Activated CD8-positive, alpha-beta T cell treated with anti-CD3 and anti-CD28 coated beads, Interleukin-2, amount 10 ng/mL, durations not matched to agents 7 days and 5 days (primary cell): ENCODE measurements at regions not wholly inside any gene's neighbourhood (a gene's known extent, or its start where the extent isn't known, plus 50 kb on each side); places are given as distances from the start of the nearest gene placed in this dataset.

Source experiments
- ATAC-seq: fragments of 150-1000 bp; cut with Tn5 transposase; one replicate; pipeline ENCODE4 v1.10.0; 2021; ENCODE audit warnings: moderate library complexity
- CTCF ChIA-PET: fragments of 350-600 bp; sonication (Branson Sonifier 250); formaldehyde crosslinking; loops from one replicate; lab custom pipeline; 2021; ENCODE audit warnings: antibody characterized with exemption; lab: Charles Lee
- POLR2A ChIA-PET: fragments of 350-600 bp; sonication (Branson Sonifier 250); formaldehyde crosslinking; loops from one replicate; lab custom pipeline; 2021; ENCODE audit warnings: antibody characterized with exemption; lab: Charles Lee
- DNase-seq: peaks from one replicate; pipeline ENCODE4 v3.0.0-alpha.2; 2020
- H3K27ac Mint-ChIP-seq: one replicate; pipeline ENCODE4 v1.8.0; 2021; ENCODE audit warnings: mild to moderate bottlenecking, mixed read lengths
- H3K27me3 Mint-ChIP-seq: one replicate; pipeline ENCODE4 v1.8.0; 2021; ENCODE audit warnings: low read depth, mixed read lengths
- H3K36me3 Mint-ChIP-seq: one replicate; pipeline ENCODE4 v1.8.0; 2021; ENCODE audit warnings: low read depth, mixed read lengths
- H3K4me1 Mint-ChIP-seq: one replicate; pipeline ENCODE4 v1.8.0; 2021; ENCODE audit warnings: low read depth, mixed read lengths
- H3K4me3 Mint-ChIP-seq: one replicate; pipeline ENCODE4 v1.8.0; 2021; ENCODE audit warnings: mild to moderate bottlenecking, mixed read lengths
- H3K9me3 Mint-ChIP-seq: one replicate; pipeline ENCODE4 v1.8.0; 2022; ENCODE audit warnings: mixed read lengths; ENCODE audit not compliant: insufficient read depth

DNA sequence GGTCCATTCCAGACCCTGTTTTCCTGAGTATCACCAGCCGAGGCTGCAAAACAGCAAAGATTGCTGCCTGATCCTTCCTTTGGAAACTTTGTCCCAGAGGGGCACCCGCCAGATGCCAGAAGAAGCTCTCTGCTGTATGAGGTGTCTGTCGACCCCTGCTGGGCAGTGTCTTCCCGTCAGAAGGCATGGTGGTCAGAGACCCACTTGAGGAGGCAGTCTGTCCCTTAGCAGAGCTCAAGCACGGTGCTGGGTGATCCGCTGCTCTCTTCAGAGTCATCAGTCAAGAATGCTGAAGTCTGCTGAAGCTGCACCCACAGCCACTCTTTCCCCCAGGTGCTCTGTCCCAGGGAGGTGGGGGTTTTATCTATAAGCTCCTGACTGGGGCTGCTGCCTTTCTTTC lies 1121.2 kb downstream of the NSUN3 start:
- DNase-seq = no peak
- ChIA-PET POLR2A (no interaction called here), CTCF (no interaction called here)
- ATAC-seq = no peak
- H3K4me1 Mint-ChIP-seq = no peaks in the 10 kb centered on the region
- no peaks in the 10 kb centered on the region for H3K36me3 Mint-ChIP-seq
- H3K27ac Mint-ChIP-seq = no peak overlapping the region
- no peaks in the 10 kb centered on the region for H3K27me3 Mint-ChIP-seq
- no peak overlapping the region for H3K4me3 Mint-ChIP-seq
- peaks cover 5% of the 10 kb centered on the region for H3K9me3 Mint-ChIP-seq

DNA sequence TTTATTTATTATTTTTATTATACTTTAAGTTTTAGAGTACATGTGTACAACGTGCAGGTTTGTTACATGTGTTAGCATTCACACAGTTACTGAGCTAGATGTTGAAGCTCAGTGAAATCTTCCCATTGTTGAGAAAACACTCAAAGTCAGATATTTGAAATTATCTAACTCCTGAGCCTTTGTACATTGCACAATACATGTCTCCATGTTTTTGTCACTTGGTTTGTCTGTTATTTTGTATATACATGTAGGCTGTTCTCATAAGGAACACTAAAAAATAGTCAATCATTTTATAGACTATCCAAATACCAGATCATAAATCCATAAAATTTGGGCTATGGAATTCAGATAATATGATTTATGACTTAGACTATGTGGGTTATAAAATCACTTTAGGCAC lies 1126.5 kb downstream of the NSUN3 start:
- ATAC-seq = no peak
- Mint-ChIP-seq H3K27me3 (no peaks in the 10 kb centered on the region), H3K4me3 (no peak overlapping the region), H3K36me3 (no peaks in the 10 kb centered on the region), H3K27ac (no peak overlapping the region), H3K9me3 (peaks cover 4% of the 10 kb centered on the region), H3K4me1 (no peaks in the 10 kb centered on the region)
- no peak for DNase-seq
- ChIA-PET CTCF (no interaction called here), POLR2A (no interaction called here)

- ATAC-seq (no peak), DNase-seq (no peak)
- Mint-ChIP-seq H3K27me3 (no peaks in the 10 kb centered on the region), H3K27ac (no peak overlapping the region), H3K36me3 (no peaks in the 10 kb centered on the region), H3K9me3 (no peaks in the 10 kb centered on the region), H3K4me1 (no peaks in the 10 kb centered on the region), H3K4me3 (no peak overlapping the region)
- ChIA-PET POLR2A (no interaction called here), CTCF (no interaction called here)
Observed at GRCh38 chr3:95197661-95198060, 1134.8 kb downstream of the NSUN3 start.

- H3K27me3 Mint-ChIP-seq = no peaks in the 10 kb centered on the region
- ChIA-PET POLR2A (no interaction called here), CTCF (no interaction called here)
- H3K36me3 Mint-ChIP-seq = no peaks in the 10 kb centered on the region
- DNase-seq (no peak), ATAC-seq (no peak)
- H3K27ac Mint-ChIP-seq = no peak overlapping the region
- H3K4me3 Mint-ChIP-seq = no peak overlapping the region
- no peaks in the 10 kb centered on the region for H3K4me1 Mint-ChIP-seq
- peaks cover 11% of the 10 kb centered on the region for H3K9me3 Mint-ChIP-seq
Observed at GRCh38 chr3:95200384-95200783, 1137.5 kb downstream of the NSUN3 start.

- H3K36me3 Mint-ChIP-seq = no peaks in the 10 kb centered on the region
- ChIA-PET CTCF (no interaction called here), POLR2A (no interaction called here)
- H3K9me3 Mint-ChIP-seq = peaks cover 10% of the 10 kb centered on the region
- no peaks in the 10 kb centered on the region for H3K4me1 Mint-ChIP-seq
- no peak for DNase-seq
- ATAC-seq = no peak
- H3K4me3 Mint-ChIP-seq = no peak overlapping the region
- no peak overlapping the region for H3K27ac Mint-ChIP-seq
- H3K27me3 Mint-ChIP-seq = no peaks in the 10 kb centered on the region
Observed at GRCh38 chr3:95210878-95211277, 1148.0 kb downstream of the NSUN3 start.

- H3K4me3 Mint-ChIP-seq = no peak overlapping the region
- H3K9me3 Mint-ChIP-seq = peaks cover 10% of the 10 kb centered on the region
- no peaks in the 10 kb centered on the region for H3K27me3 Mint-ChIP-seq
- H3K27ac Mint-ChIP-seq = no peak overlapping the region
- ATAC-seq (no peak), DNase-seq (no peak)
- POLR2A ChIA-PET = no interaction called here
- no peaks in the 10 kb centered on the region for H3K36me3 Mint-ChIP-seq
- CTCF ChIA-PET = no interaction called here
- H3K4me1 Mint-ChIP-seq = no peaks in the 10 kb centered on the region
Observed at GRCh38 chr3:95212117-95212516, 1149.3 kb downstream of the NSUN3 start.

DNA sequence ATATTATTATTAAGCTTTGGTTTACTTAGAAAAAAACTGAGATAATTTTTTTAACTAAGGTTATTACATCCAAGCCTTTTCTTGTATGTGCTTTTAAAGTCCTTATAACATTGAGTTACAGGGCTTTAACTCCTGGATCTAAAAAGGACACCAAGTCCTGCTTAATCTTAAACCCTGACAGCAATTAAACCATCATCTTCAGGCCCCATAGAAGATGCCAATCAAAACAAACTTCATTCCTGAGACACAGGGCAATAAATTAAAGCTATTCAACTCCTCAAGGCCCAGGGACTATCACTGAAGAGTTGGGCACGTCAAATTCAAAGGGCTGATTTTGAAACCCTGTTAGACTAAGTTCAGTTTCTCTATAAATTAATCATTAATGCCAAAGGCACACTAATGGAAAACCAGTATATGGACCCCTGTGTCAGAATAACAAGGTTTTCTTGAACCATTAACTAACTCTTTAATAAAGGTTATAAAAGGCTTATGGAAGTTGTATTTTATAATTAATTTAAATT lies 1152.6 kb downstream of the NSUN3 start:
- ATAC-seq (no peak), DNase-seq (no peak)
- Mint-ChIP-seq H3K27me3 (no peaks in the 10 kb centered on the region), H3K36me3 (no peaks in the 10 kb centered on the region), H3K9me3 (peaks cover 14% of the 10 kb centered on the region), H3K27ac (no peak overlapping the region), H3K4me3 (no peak overlapping the region), H3K4me1 (no peaks in the 10 kb centered on the region)
- POLR2A ChIA-PET = no interaction called here
- CTCF ChIA-PET = no interaction called here

DNA sequence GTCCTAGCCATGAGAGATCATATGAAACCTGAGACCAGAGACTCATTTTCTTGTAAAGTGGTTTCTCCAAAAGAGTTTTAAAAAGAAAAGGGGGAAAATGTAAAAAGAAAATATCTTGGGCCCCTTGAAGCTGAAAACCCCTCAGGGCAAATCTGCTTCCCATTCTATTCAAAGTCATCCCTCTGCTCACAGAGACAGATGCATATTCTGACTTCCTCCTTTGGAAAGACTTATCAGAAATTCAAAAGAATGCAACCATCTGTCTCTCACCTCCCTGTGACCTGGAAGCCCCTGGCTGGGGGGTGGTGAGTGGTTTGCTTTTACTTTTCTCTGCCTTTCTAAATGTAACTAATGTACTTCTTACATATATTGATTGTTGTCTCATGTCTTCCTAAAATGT lies 1154.8 kb downstream of the NSUN3 start:
- POLR2A ChIA-PET = interaction anchor here (0.7 kb wide), 1 partner anchor 628 kb away, joined by 3 read pairs; no protein-coding TSS in a partner anchor
- Mint-ChIP-seq H3K27me3 (no peaks in the 10 kb centered on the region), H3K4me3 (no peak overlapping the region), H3K9me3 (peaks cover 9% of the 10 kb centered on the region), H3K27ac (no peak overlapping the region), H3K4me1 (no peaks in the 10 kb centered on the region), H3K36me3 (no peaks in the 10 kb centered on the region)
- DNase-seq (no peak), ATAC-seq (no peak)
- CTCF ChIA-PET = no interaction called here

DNA sequence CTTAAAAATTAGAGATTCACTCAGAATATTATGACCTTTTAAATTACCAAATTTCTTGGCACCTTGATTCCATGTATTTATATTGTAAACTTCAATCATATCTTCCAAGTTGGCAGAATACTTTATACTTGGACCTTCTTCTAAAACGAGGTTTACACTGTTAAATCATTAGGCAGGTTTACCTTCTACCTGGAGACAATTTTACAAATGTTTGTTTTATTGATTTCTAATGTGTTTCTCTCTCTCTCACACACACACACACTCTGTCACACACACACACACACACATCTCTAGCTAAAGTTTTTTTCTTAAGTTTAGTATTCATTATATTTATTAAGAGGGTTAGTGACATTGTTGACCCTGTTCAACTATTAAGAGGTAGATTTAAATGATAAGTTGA lies 1155.6 kb downstream of the NSUN3 start:
- Mint-ChIP-seq H3K4me3 (no peak overlapping the region), H3K27me3 (no peaks in the 10 kb centered on the region), H3K27ac (no peak overlapping the region), H3K36me3 (no peaks in the 10 kb centered on the region), H3K4me1 (no peaks in the 10 kb centered on the region), H3K9me3 (peaks cover 6% of the 10 kb centered on the region)
- DNase-seq (no peak), ATAC-seq (no peak)
- CTCF ChIA-PET = no interaction called here
- POLR2A ChIA-PET = no interaction called here

DNA sequence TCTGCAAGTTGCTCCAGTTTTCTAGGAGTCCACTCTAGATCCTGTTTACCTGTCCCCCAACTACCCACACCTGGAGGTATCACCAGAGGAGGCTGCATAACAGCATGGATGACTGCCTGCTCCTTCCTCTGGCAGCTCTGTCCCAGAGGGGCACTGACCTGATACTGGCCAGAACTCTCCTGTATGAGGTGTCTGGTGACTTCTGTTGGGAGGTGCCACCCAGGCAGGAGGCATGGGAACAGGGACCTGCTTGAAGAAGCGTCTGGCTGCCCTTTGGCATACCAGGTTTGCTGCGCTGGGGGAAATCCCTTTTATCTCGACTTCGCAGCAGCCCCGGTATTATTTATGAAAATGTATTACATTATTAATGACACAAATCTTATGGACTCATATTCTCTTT lies 1163.6 kb downstream of the NSUN3 start:
- POLR2A ChIA-PET = no interaction called here
- Mint-ChIP-seq H3K27ac (no peak overlapping the region), H3K4me1 (no peaks in the 10 kb centered on the region), H3K27me3 (no peaks in the 10 kb centered on the region), H3K4me3 (no peak overlapping the region), H3K36me3 (no peaks in the 10 kb centered on the region), H3K9me3 (peaks cover 9% of the 10 kb centered on the region)
- no peak for ATAC-seq
- DNase-seq = no peak
- CTCF ChIA-PET = no interaction called here

GRCh38 chr3:95227092-95227491 lies 1164.2 kb downstream of the NSUN3 start:
- H3K9me3 Mint-ChIP-seq = peaks cover 9% of the 10 kb centered on the region
- no peaks in the 10 kb centered on the region for H3K4me1 Mint-ChIP-seq
- POLR2A ChIA-PET = no interaction called here
- ATAC-seq (no peak), DNase-seq (no peak)
- no peak overlapping the region for H3K27ac Mint-ChIP-seq
- H3K36me3 Mint-ChIP-seq = no peaks in the 10 kb centered on the region
- CTCF ChIA-PET = no interaction called here
- H3K4me3 Mint-ChIP-seq = no peak overlapping the region
- no peaks in the 10 kb centered on the region for H3K27me3 Mint-ChIP-seq

DNA sequence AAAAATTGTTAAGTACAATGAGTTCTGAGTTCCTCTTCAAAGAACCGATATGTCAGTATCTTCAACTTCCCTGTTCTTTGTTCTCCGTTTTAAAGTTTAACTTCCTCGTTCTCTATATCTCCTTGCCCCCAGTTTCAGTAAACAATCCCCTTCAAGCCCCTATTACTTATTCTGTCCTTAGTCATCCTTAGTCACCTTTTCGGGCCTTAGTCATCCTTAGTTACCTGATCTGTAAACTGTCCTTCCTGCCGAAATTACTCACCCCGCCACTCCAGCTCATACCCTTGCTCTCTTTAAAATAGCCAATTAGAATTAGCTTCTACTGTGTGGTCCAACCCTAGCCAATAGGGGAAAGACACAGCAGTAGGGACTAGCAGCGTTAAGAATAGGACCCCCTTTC lies 1165.6 kb downstream of the NSUN3 start:
- Mint-ChIP-seq H3K4me1 (no peaks in the 10 kb centered on the region), H3K4me3 (no peak overlapping the region), H3K27me3 (no peaks in the 10 kb centered on the region), H3K36me3 (no peaks in the 10 kb centered on the region), H3K27ac (no peak overlapping the region), H3K9me3 (peaks cover 9% of the 10 kb centered on the region)
- DNase-seq (no peak), ATAC-seq (no peak)
- ChIA-PET POLR2A (no interaction called here), CTCF (no interaction called here)

DNA sequence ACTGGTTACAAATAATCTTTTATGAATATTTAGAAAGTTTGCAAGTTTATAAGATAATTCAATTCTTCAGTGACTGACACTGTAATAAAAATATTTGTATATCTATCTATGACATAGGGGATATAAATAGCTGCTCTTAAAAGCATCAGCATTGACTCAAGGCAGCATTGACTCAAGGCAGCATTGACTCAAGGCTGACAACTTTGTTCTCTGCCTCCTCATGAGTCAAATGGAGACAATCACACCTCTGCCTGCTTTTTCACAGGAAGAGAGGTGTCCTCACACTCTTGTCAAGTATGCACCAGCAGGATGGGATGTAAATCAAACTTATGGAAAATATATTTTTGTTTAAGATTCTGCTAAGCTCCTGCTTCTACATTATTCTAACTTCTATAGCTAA lies 1173.1 kb downstream of the NSUN3 start:
- Mint-ChIP-seq H3K36me3 (no peaks in the 10 kb centered on the region), H3K9me3 (peaks cover 10% of the 10 kb centered on the region)
- POLR2A ChIA-PET = no interaction called here

More for the DNA sequence above, 1173.1 kb downstream of the NSUN3 start:
- Mint-ChIP-seq H3K27ac (no peak overlapping the region), H3K27me3 (no peaks in the 10 kb centered on the region), H3K4me3 (no peak overlapping the region), H3K4me1 (no peaks in the 10 kb centered on the region)
- CTCF ChIA-PET = no interaction called here
- DNase-seq = no peak
- ATAC-seq = no peak
